ENCODE measurements at regions not wholly inside any gene's neighbourhood (a gene's known extent, or its start where the extent isn't known, plus 50 kb on each side); places are given as distances from the start of the nearest gene placed in this dataset.

DNA sequence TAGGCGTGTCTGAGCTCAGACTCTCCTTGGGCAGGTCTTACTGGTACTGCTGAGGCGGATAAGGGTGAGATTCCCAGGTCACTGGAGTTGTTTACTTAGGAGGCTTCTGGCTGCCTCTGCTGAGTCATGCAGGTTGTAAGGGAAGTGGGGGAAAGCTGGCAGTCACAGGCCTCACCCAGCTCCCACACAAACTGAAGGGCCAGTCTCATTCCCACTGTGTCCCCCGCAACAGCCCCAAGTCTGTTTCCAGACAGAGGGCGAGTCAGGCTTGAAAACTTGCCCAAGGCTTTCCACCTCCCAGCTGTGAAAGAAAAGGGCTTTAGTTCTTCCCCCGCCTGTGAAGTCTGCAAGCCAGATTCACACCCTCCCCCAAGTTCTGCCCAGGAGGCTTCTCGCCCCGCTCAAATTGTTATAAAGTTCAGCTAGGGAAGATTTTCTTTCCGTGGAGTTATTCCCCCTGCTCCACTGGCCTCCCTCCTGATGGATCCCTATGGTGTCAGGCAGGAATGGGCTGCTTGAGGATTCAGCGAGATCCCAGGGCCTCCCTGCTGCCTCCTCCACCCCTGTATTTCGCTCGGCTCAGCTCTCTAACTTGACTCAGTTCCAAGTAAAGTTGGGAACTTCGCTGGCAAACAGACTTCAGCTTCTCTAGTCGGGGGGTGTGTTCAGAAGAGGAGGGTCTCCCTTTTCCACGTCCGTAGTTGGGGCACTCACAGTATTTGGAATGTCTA is 248.6 kb downstream of the NR4A2 start:
- whole genome bisulfite sequencing (ENCODE audit: extremely low coverage, insufficient coverage, insufficient read length) = no CpG with 5 or more reads among the region's 15 CpGs
- H3K79me1 ChIP-seq (ENCODE audit: low read length) = peaks cover 13% of the 10 kb centered on the region

GRCh38 chr2:156079845-156080244 is 252.7 kb downstream of the NR4A2 start:
- Histone ChIP-seq H3K4me3 (ENCODE audit: low read depth, low read length) (no peak overlapping the region), H3K27me3 (ENCODE audit: insufficient read depth, low read length) (no peaks in the 10 kb centered on the region), H3K9ac (ENCODE audit: low read length) (no peak overlapping the region), H2BK5ac (ENCODE audit: low read depth, low read length, poor library complexity) (no peak overlapping the region), H3K79me1 (ENCODE audit: low read length) (peaks cover 13% of the 10 kb centered on the region), H2BK120ac (ENCODE audit: insufficient read depth, low read length, poor library complexity) (no peak overlapping the region), H3K23ac (ENCODE audit: low read length) (no peak overlapping the region), H2AFZ (ENCODE audit: insufficient read depth, low read length, poor library complexity) (no peak overlapping the region), H4K8ac (ENCODE audit: low read depth, low read length) (no peak overlapping the region), H3K4ac (ENCODE audit: low read depth, low read length) (no peak overlapping the region), H3K14ac (ENCODE audit: low read length) (no peak overlapping the region), H3K18ac (ENCODE audit: low read length) (no peak overlapping the region), H3K4me2 (ENCODE audit: low read length) (no peak overlapping the region), H2BK12ac (ENCODE audit: low read length) (no peak overlapping the region), H4K12ac (ENCODE audit: low read depth, low read length) (no peak overlapping the region), H4K91ac (ENCODE audit: low read depth, low read length) (no peak overlapping the region), H3K27ac (ENCODE audit: low read depth, low read length) (no peak overlapping the region), H3K79me2 (ENCODE audit: control insufficient read depth, insufficient read depth, low read length, poor library complexity) (no peaks in the 10 kb centered on the region), H3K9me3 (ENCODE audit: insufficient read depth, low read depth, low read length) (no peaks in the 10 kb centered on the region), H2AK5ac (ENCODE audit: low read length) (no peak overlapping the region), H3K4me1 (ENCODE audit: control insufficient read depth in 1 of 2, insufficient read depth in 2 of 2, low read length in 2 of 2) (peaks cover 9 to 10% of the 10 kb centered on the region in 2 experiments), H3K36me3 (ENCODE audit: control insufficient read depth in 1 of 2, insufficient read depth in 2 of 2, low read length in 2 of 2) (no peaks in the 10 kb centered on the region)
- no peak for DNase-seq
- WGBS (ENCODE audit: extremely low coverage, insufficient coverage, insufficient read length) = no CpG with 5 or more reads among the region's 2 CpGs

More for the DNA sequence above, 248.6 kb downstream of the NR4A2 start:
- H3K4me2 ChIP-seq (ENCODE audit: low read length) = no peak overlapping the region
- peak overlapping the region; percentile 88 for H4K12ac ChIP-seq (ENCODE audit: low read depth, low read length)
- H3K27ac ChIP-seq (ENCODE audit: low read depth, low read length) = peak overlapping the region; percentile 72
- H2BK120ac ChIP-seq (ENCODE audit: insufficient read depth, low read length, poor library complexity) = peak overlapping the region; percentile 80
- peak overlapping the region; percentile 86 for H2AFZ ChIP-seq (ENCODE audit: insufficient read depth, low read length, poor library complexity)
- H3K4ac ChIP-seq (ENCODE audit: low read depth, low read length) = peak overlapping the region; percentile 75
- H2AK5ac ChIP-seq (ENCODE audit: low read length) = peak overlapping the region; percentile 92
- no peak overlapping the region for H3K9ac ChIP-seq (ENCODE audit: low read length)
- H3K79me2 ChIP-seq (ENCODE audit: control insufficient read depth, insufficient read depth, low read length, poor library complexity) = no peaks in the 10 kb centered on the region
- peak overlapping the region; percentile 84 for H2BK5ac ChIP-seq (ENCODE audit: low read depth, low read length, poor library complexity)
- no peaks in the 10 kb centered on the region for H3K9me3 ChIP-seq (ENCODE audit: insufficient read depth, low read depth, low read length)
- no peak overlapping the region for H3K23ac ChIP-seq (ENCODE audit: low read length)
- peak overlapping the region; percentile 98 for H4K91ac ChIP-seq (ENCODE audit: low read depth, low read length)
- peaks cover 9 to 10% of the 10 kb centered on the region in 2 experiments for H3K4me1 ChIP-seq (ENCODE audit: control insufficient read depth in 1 of 2, insufficient read depth in 2 of 2, low read length in 2 of 2)
- no peaks in the 10 kb centered on the region for H3K27me3 ChIP-seq (ENCODE audit: insufficient read depth, low read length)
- DNase-seq = no peak
- H3K18ac ChIP-seq (ENCODE audit: low read length) = peak overlapping the region; percentile 71
- peak overlapping the region; percentile 96 for H2BK12ac ChIP-seq (ENCODE audit: low read length)
- H3K36me3 ChIP-seq (ENCODE audit: control insufficient read depth in 1 of 2, insufficient read depth in 2 of 2, low read length in 2 of 2) = no peaks in the 10 kb centered on the region
- H3K4me3 ChIP-seq (ENCODE audit: low read depth, low read length) = no peak overlapping the region
- H3K14ac ChIP-seq (ENCODE audit: low read length) = peak overlapping the region; percentile 80
- peak overlapping the region; percentile 91 for H4K8ac ChIP-seq (ENCODE audit: low read depth, low read length)

DNA sequence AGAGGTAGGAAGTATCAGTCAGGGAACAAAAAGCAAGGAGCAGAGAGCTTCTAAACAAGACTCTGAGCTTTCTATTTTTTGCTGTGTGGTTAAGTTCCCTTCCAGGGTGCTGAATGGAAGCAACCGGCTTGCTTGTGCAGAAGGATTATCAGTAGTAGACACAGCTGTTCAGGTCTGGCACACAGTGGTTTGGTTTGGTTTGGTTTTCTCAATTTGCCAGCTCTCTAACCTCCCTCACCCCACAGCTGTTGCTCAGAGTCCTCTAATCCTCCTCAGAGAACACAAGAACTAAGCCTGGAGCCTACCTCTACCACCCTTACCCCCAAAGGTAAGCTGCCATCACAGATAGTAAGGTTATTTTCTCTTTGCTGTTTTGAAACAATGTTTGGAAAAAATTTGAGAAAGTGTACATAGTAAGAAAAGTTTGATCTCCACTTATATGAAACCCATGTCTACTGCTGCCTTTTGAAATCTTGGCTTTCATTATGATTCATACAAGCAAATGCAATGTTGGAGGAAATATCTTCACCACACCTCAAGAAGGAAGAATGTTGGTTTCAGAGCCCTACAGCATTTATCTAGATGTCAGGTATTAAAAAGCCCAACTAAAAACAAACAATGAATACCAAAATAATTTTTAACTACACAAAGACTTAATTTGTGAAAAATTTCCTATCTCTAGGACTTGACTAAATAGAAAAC is 255.3 kb downstream of the NR4A2 start:
- Histone ChIP-seq H2BK5ac (ENCODE audit: low read depth, low read length, poor library complexity) (no peak overlapping the region), H3K4ac (ENCODE audit: low read depth, low read length) (no peak overlapping the region), H4K91ac (ENCODE audit: low read depth, low read length) (no peak overlapping the region), H3K4me3 (ENCODE audit: low read depth, low read length) (no peak overlapping the region), H2AK5ac (ENCODE audit: low read length) (no peak overlapping the region), H4K8ac (ENCODE audit: low read depth, low read length) (no peak overlapping the region), H3K27ac (ENCODE audit: low read depth, low read length) (no peak overlapping the region), H3K4me1 (ENCODE audit: control insufficient read depth in 1 of 2, insufficient read depth in 2 of 2, low read length in 2 of 2) (no peaks in the 10 kb centered on the region), H2AFZ (ENCODE audit: insufficient read depth, low read length, poor library complexity) (no peak overlapping the region), H3K23ac (ENCODE audit: low read length) (no peak overlapping the region), H3K79me1 (ENCODE audit: low read length) (no peaks in the 10 kb centered on the region), H3K4me2 (ENCODE audit: low read length) (no peak overlapping the region), H2BK12ac (ENCODE audit: low read length) (no peak overlapping the region), H3K9ac (ENCODE audit: low read length) (no peak overlapping the region), H3K9me3 (ENCODE audit: insufficient read depth, low read depth, low read length) (no peaks in the 10 kb centered on the region), H3K14ac (ENCODE audit: low read length) (no peak overlapping the region), H3K27me3 (ENCODE audit: insufficient read depth, low read length) (no peaks in the 10 kb centered on the region), H4K12ac (ENCODE audit: low read depth, low read length) (no peak overlapping the region), H2BK120ac (ENCODE audit: insufficient read depth, low read length, poor library complexity) (no peak overlapping the region), H3K18ac (ENCODE audit: low read length) (no peak overlapping the region), H3K36me3 (ENCODE audit: control insufficient read depth in 1 of 2, insufficient read depth in 2 of 2, low read length in 2 of 2) (no peaks in the 10 kb centered on the region), H3K79me2 (ENCODE audit: control insufficient read depth, insufficient read depth, low read length, poor library complexity) (no peaks in the 10 kb centered on the region)
- no CpG with 5 or more reads among the region's 1 CpG for WGBS (ENCODE audit: extremely low coverage, insufficient coverage, insufficient read length)
- no peak for DNase-seq

GRCh38 chr2:156065912-156066311 is 266.6 kb downstream of the NR4A2 start:
- no peak overlapping the region for H4K12ac ChIP-seq (ENCODE audit: low read depth, low read length)
- H3K18ac ChIP-seq (ENCODE audit: low read length) = no peak overlapping the region
- H4K91ac ChIP-seq (ENCODE audit: low read depth, low read length) = no peak overlapping the region
- H4K8ac ChIP-seq (ENCODE audit: low read depth, low read length) = no peak overlapping the region
- H2BK5ac ChIP-seq (ENCODE audit: low read depth, low read length, poor library complexity) = no peak overlapping the region
- no peaks in the 10 kb centered on the region for H3K36me3 ChIP-seq (ENCODE audit: control insufficient read depth in 1 of 2, insufficient read depth in 2 of 2, low read length in 2 of 2)
- H3K27ac ChIP-seq (ENCODE audit: low read depth, low read length) = no peak overlapping the region
- H3K4ac ChIP-seq (ENCODE audit: low read depth, low read length) = no peak overlapping the region
- no peak overlapping the region for H3K23ac ChIP-seq (ENCODE audit: low read length)
- H3K9me3 ChIP-seq (ENCODE audit: insufficient read depth, low read depth, low read length) = no peaks in the 10 kb centered on the region
- H3K79me1 ChIP-seq (ENCODE audit: low read length) = no peaks in the 10 kb centered on the region
- H3K4me2 ChIP-seq (ENCODE audit: low read length) = no peak overlapping the region
- no peaks in the 10 kb centered on the region for H3K79me2 ChIP-seq (ENCODE audit: control insufficient read depth, insufficient read depth, low read length, poor library complexity)
- no peak overlapping the region for H2AK5ac ChIP-seq (ENCODE audit: low read length)
- WGBS (ENCODE audit: extremely low coverage, insufficient coverage, insufficient read length) = no CpG with 5 or more reads among the region's 4 CpGs
- no peak overlapping the region for H2BK120ac ChIP-seq (ENCODE audit: insufficient read depth, low read length, poor library complexity)
- H2BK12ac ChIP-seq (ENCODE audit: low read length) = no peak overlapping the region
- H3K4me1 ChIP-seq (ENCODE audit: control insufficient read depth in 1 of 2, insufficient read depth in 2 of 2, low read length in 2 of 2) = no peaks in the 10 kb centered on the region
- H3K14ac ChIP-seq (ENCODE audit: low read length) = no peak overlapping the region
- no peak overlapping the region for H2AFZ ChIP-seq (ENCODE audit: insufficient read depth, low read length, poor library complexity)
- DNase-seq = peak in 1 of 2 donors; percentile 32
- no peaks in the 10 kb centered on the region for H3K27me3 ChIP-seq (ENCODE audit: insufficient read depth, low read length)
- no peak overlapping the region for H3K9ac ChIP-seq (ENCODE audit: low read length)
- H3K4me3 ChIP-seq (ENCODE audit: low read depth, low read length) = no peak overlapping the region
